IPS DF 19.7 (cell line): ENCODE measurements at regions not wholly inside any gene's neighbourhood (a gene's known extent, or its start where the extent isn't known, plus 50 kb on each side); places are given as distances from the start of the nearest gene placed in this dataset.
A peak's percentile ranks its signal among the peaks of the same experiment; 100 is the strongest.

Experiments
- DNase-seq: peaks from one replicate; pipeline ENCODE4 v3.0.0-alpha.2; 2013; ENCODE audit warnings: low read depth, low spot score

- DNase-seq: no peak
Measured at GRCh38 chr5:67416133-67416937, 219.7 kb upstream of the CD180 start.

GRCh38 chr5:67414712-67415111 lies 218.1 kb upstream of the CD180 start:
- peak; percentile 40 for DNase-seq

GRCh38 chr5:67413721-67414120 lies 217.1 kb upstream of the CD180 start:
- no peak for DNase-seq

GRCh38 chr5:67409126-67409777 lies 212.7 kb upstream of the CD180 start:
- no peak for DNase-seq

- no peak for DNase-seq
Measured at GRCh38 chr5:67407979-67408378, 211.4 kb upstream of the CD180 start.

GRCh38 chr5:67405755-67406154 lies 209.2 kb upstream of the CD180 start:
- no peak for DNase-seq

GRCh38 chr5:67405101-67405364 lies 208.4 kb upstream of the CD180 start:
- DNase-seq: no peak

- DNase-seq: no peak
Measured at GRCh38 chr5:67404256-67405100, 207.9 kb upstream of the CD180 start.

- no peak for DNase-seq
Measured at GRCh38 chr5:67402526-67402925, 205.9 kb upstream of the CD180 start.

GRCh38 chr5:67401172-67401571 lies 204.6 kb upstream of the CD180 start:
- no peak for DNase-seq

GRCh38 chr5:67400752-67401151 lies 204.2 kb upstream of the CD180 start:
- DNase-seq: no peak

GRCh38 chr5:67395790-67396418 lies 199.3 kb upstream of the CD180 start:
- DNase-seq: no peak

GRCh38 chr5:67393211-67393610 lies 196.6 kb upstream of the CD180 start:
- no peak for DNase-seq

- no peak for DNase-seq
Measured at GRCh38 chr5:67390935-67391334, 194.3 kb upstream of the CD180 start.

GRCh38 chr5:67383451-67383850 lies 186.9 kb upstream of the CD180 start:
- no peak for DNase-seq

- no peak for DNase-seq
Measured at GRCh38 chr5:67381236-67381880, 184.8 kb upstream of the CD180 start.

- no peak for DNase-seq
Measured at GRCh38 chr5:67380431-67380830, 183.8 kb upstream of the CD180 start.

- no peak for DNase-seq
Measured at GRCh38 chr5:67379753-67380152, 183.2 kb upstream of the CD180 start.

GRCh38 chr5:67378256-67378655 lies 181.7 kb upstream of the CD180 start:
- DNase-seq: no peak

GRCh38 chr5:67377631-67378030 lies 181.0 kb upstream of the CD180 start:
- no peak for DNase-seq

GRCh38 chr5:67375606-67376005 lies 179.0 kb upstream of the CD180 start:
- no peak for DNase-seq

GRCh38 chr5:67374378-67374777 lies 177.8 kb upstream of the CD180 start:
- DNase-seq: no peak
